HG03095 (cell line): ENCODE measurements at regions not wholly inside any gene's neighbourhood (a gene's known extent, or its start where the extent isn't known, plus 50 kb on each side); places are given as distances from the start of the nearest gene placed in this dataset.
"Not testable (repeated sequence)": the region's sequence is repeated elsewhere in the genome, so short reads cannot be mapped to it uniquely, and the experiment has no call there.

ENCODE experiments used
- ATAC-seq: cut with Tn5 transposase; IDR thresholded peaks from one replicate; pipeline ENCODE4 v1.9.1; 2021; ENCODE audit warnings: moderate library complexity; ENCODE audit not compliant: unreplicated experiment

DNA sequence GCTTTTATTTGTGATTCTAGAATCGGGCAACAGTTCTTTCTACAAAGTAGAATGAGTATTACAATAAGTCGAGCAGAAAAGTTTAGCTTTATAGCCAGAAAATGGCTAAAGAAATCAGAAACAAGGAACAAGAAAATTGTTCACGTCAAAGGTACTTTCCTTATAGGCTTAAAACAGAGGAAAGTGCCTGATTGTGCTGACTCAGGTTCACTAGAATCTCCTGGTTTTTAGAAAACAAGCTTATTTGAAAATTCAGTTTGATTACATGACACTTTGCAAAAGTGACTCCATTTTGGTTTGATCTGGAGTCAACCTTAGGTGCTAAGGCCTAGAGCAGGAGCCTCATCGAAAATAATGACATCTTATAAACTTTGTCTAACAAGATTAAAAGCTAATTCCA is 564.7 kb upstream of the FLRT2 start:
- no peak for ATAC-seq

DNA sequence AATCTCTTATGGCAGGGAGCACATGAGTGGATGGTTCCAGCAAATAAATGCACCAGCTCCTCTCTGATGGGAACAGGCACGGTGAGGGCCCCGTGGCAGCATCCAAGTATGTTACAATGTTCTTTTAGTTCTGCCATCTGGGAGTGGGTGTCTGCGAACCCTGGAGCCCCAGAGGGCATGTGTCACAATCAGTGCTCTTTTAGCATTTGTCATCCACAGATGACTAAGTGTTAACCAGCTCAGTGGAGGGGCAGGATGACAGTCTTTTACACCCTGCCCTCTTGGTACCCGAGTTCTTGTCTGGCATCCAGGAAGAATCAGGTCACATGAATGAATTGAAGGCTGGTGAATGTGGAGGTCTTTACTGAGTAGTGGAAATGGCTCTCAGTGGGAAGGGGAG is 560.4 kb upstream of the FLRT2 start:
- ATAC-seq: no peak

DNA sequence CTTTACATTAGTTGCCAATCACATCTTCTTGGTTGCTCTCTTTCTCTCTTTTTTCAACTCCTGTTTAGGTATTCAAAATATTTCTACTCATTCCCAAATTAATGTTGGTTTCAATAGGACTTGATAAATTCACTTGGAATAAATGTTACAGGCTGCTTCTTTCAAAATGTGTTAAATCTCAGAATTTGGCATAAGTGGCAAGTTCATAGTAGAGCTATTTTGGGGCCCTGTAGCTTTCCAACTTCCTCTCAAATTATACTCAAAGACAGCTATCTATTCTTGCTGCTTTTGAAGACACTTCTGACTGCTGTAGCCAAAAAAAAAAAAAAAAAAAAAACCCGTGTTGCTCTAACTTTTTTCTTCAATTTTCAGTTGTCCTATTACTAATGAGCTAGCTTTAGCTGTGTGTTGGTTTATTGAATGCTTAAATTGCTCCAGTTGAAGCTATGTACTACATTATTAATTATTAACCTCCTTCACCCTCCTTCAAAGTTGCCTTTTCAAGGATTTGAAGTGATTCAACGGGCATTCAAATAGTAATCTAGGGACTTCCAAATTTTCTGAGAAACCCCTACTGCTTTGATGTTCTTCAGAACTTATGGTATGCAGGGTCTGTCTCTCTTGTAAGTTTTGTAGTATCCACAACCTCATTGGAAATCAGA is 554.6 kb upstream of the FLRT2 start:
- ATAC-seq: no peak

DNA sequence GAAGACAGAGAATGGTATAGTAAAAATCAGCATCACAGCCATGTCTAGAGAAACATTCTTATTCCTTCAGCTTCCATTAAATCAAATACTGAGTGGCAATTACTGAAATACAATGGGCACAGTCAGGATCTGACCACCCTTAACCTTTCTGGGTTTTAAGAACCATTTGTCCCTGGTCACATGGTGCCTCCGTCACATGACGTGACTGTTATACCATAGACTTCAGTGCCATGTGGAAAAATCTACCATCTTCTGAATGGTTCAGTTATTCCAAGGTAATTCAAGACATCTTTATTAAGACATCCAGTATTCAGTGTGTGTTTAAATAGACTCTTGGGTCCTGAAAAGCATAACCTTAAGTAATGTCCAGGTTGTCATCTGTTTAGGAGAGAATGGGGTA is 553.1 kb upstream of the FLRT2 start:
- ATAC-seq: no peak

DNA sequence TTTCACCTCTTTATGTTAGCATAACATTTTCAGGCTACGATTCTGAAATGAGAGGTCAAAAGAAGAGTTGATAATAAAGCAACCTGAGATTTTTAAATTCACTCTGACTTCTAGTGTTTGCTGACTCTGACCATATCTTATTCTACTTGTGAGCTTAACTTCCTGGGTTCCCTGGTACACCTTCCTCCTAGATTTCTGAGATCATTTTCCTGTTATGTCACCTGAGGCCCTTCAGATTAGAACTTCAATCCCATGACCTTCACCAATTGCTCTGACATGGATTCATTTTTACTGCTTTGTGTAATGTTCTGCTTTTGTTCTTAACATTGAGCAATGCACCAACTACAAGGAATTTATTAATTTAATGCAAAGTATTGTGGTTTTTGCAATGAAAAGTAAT is 542.9 kb upstream of the FLRT2 start:
- no peak for ATAC-seq

DNA sequence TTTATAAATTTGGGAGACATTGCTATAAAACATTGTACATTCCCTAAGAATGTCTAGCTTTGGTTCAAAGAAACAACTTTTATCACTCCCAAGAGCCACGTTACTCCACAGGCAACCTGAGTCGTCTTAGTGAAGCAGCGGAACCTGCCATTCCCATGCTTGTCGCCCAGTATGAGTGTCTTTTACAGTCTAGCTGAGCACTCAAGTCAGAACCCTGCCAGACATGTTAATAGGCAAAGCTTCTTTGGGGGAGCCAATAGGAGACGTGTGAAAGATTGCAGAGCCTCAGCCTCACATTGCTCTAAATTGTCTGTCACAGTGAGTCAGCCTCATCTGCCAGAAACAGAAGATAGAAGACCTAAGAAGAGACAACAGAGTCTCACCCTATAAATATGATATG is 541.6 kb upstream of the FLRT2 start:
- no peak for ATAC-seq

DNA sequence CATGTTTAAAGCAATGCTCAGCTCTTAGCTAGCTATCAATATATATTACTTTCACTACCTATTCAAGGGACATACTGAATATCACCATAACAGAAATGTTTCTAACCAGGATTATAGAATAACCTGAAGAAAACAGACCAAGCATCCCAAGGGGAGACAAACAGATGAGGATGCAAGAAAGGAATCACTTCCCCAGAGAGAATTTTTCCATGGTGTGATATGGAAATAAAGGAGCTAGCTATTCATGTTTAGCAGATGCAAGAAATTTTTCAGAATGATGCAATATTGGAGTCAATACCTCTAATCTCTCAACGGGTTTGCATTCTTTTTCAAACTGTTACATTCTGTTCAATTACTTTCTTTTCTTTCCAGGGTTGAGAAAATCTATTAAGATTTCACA is 538.9 kb upstream of the FLRT2 start:
- no peak for ATAC-seq

DNA sequence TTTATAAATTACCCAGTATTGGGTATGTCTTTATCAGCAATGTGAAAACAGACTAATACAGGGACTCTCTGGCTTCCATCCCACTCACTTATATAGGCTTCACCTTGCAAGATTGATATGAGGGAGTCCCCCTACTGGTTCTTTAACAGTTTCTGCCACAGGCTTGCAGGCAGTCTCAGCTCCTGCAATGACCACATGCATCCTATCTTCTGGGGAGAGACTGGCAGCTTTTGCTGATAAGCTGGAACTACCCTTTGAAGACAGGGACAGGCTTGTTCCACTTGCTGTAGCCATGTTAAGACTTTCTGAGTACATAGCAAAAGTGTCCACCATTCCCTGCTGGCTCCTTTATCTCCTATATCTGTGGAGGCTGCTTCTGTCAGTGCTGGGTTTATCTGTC is 531.7 kb upstream of the FLRT2 start:
- ATAC-seq: no peak

DNA sequence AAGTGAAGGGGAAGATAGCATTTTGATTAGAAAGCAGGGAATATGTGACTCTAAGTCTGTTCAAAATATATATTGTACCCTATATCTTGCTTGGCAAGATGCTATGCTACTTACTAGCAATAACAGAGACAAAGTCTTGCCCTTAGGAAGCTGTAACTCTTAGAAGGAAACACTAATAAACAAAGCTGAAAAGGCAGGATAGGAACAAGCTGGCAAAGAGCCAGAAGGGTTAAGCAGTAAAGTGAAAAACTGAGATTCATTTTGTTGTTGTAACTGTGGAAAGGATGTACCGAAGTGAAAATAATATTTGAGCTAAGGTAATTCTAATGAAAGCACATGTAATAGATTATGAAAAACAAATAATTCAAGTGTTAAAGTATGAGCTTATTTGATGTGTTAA is 527.1 kb upstream of the FLRT2 start:
- no peak for ATAC-seq

DNA sequence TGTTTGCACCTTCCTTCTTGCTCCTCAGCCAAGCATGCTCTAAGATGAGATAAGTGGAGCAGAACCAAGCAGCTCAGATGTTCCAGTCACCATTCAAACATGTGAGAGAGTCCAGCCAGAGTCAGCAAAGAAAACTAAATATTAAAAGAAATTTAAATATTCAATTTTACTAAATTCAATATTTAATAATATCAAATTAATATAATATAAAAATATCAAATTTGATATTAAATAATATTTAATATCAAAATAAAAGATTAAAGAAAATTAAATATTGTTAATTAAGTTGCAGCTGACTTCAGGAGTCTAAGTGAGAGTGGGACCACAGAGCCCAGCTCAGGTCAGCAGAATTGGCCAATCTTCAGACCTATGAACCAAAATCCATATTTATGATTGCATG is 526.1 kb upstream of the FLRT2 start:
- no peak for ATAC-seq

DNA sequence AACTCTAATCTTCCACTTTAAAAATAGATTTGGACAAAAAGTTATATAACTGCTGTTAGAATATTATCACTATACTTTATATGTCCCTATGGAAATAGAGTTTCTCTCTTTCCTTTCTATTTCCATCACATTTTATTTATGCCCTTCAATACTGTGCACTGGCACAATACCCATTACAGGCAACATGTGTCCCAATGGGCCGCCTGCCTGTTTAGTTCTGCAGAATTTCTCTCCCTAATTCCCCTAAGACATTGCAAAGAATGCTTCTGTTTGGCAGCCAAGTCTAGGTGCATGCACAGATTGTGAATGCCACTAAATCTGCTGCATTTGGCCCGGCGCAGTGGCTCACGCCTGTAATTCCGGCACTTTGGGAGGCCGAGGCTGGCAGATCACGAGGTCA is 520.4 kb upstream of the FLRT2 start:
- ATAC-seq: no peak

DNA sequence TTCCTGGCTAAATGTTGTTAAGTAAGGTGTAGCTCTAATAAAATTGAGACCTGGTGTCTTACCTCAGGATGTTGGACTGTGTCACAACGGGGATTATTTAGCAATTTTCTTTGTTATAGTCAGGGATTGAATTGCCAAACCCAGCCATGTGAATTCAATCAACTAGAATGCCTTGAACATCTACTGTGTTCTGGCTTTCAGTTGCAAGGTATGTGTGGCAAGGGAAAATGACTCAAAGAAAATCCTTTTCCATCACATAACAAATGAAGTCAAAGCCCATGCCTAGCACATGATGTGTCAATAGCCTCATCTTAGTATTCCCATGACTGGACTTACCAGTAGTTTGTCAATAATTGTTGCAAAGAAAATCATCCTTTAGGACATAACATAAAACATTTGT is 519.8 kb upstream of the FLRT2 start:
- no peak for ATAC-seq

DNA sequence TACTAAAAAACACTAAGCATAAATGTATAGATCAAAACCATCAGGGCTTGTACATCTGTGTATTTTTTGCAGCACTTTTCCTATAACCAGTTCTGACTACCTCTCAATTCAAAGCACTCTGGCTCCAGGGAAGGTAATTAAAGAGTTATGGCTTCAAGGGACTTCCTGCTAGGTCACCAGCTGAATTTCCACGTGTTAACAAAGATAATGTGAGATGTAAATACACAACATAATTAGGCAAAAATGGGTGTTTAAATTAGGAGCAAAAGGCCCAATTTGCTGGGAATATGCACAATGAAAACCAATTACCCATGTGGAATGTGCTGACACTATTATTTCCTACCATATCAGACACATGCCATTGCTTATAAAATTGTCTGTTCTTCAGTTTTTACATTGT is 513.4 kb upstream of the FLRT2 start:
- ATAC-seq: no peak

DNA sequence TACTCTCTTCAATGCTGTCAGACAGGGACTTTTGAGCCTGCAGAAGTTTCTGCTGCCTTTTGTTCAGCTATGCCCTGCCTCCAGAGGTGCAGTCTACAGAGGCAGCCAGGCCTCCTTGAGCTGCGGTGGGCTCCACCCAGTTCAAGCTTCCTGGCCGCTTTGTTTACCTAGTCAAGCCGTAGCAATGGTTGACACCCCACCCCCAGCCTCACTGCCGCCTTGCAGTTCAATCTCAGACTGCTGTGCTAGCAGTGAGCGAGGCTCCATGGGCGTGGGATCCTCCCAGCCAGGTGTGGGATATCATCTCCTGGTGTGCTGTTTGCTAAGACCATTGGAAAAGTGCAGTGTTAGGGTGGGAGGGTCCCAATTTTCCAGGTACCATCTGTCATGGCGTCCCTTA is 506.1 kb upstream of the FLRT2 start:
- ATAC-seq: not testable (repeated sequence)

DNA sequence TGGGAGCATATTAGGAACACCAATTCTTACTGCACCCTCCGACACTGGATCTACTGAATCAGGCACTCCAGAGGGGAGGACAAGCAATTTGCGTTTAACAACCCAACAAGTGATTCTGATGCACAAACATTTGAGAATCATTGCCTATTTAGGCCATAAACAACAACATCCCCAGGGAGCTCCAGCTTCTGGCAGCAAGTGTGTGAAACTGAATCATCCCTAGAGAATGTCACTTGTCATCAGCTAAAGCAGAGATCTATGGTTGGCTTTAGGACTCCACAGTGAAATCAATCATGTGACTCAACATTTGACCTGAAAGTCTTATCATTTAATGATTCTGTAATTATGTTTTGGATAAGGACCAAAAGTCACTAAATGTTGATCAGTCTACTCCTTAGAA is 505.0 kb upstream of the FLRT2 start:
- no peak for ATAC-seq

DNA sequence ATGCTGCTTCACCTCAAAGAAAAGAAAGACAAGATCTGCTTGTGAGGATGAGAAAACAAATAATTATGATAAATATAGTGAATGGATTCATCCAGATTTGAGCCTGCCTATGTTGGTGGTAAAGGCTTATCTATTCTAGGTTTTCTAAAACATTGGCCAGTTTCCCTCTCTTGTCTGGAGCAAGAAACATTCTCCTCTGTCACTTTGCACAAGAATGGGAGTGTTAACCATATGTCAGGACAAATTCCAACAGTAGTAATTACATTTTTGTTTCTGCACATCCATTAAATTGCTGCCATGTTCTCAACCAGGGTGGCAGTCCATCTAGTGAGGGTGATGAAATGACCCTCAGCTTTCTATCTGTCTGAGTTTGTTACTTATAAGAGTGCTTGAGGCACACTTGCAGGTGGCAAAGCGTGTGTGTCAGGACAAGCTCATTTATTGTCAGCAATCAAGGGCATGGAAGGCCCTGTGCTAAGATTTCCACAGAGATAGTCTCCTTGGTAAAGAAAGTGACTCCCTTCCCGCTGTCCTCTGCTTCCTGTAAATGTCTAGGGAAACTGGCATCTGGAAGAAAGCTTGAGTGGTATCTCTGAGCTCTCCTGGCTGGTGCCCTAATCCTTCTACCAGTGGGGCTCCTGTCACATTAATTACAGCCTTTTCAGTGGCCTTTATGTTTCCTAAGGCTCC is 502.1 kb upstream of the FLRT2 start:
- no peak for ATAC-seq

DNA sequence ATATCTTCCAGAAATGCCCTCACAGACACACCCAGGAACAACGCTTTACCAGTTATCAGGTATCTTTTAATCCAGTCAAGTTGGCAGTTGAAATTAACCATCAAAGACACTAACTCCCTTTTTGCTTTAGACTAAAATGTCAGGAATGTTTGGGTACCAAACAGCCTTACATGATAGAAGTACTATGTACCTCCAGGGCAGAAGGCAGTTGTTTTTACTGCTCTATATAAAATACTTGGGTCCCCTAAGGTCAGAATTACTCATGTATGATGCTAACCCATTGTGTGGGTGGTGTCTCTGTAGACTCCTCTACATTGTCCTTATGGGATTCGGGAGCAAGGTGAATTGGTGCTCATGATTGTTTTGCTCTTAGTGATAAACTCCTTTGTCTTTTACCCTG is 492.5 kb upstream of the FLRT2 start:
- ATAC-seq: no peak

DNA sequence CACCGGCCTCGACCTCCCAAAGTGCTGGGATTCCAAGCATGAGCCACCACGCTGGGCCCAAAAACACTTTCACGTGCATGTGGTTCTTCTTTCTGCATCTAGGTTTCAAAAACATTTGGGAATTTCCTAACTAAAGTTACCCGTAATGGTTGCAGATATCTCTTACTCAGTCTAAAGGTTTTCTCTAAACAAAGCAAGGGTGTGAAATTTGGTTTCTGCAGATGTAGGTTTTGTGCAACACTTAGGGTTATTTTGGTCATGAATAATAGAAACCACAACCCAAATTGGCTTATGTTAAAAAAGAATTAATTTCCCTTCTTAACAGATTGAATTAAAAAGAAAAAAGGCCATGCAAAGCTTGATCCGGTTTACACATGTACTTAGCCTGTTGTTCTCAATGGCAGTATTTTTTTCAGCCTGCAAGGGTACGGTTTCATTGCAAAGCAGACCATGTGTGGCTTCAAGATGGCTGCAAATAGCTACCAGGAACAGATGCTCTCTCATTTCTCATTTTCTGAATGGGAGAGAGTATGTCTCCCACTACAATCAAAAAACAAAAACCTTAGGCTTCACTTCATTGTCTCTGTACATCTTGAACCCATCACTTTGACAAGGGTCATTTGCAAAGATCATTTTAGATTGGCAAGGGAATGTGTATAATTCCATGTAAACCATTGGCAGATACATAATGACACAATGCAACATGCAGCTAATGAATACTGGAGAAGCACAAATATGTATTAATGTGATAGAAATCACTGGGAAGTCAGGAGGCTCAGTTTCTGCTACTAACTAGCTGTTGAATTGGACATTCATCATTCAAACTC is 491.2 kb upstream of the FLRT2 start:
- no peak for ATAC-seq

DNA sequence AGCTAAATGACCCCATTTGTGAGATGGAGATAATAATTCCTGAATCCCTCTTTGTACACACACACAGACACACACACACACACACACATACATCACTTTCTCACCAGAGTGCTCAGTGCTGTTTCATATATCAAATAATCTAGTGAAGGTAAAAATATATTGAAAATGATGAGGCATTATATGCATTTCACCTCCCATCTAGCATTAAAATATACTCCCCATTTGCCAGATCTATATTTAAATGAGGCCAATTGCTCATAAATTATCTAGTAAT is 490.7 kb upstream of the FLRT2 start:
- ATAC-seq: no peak

DNA sequence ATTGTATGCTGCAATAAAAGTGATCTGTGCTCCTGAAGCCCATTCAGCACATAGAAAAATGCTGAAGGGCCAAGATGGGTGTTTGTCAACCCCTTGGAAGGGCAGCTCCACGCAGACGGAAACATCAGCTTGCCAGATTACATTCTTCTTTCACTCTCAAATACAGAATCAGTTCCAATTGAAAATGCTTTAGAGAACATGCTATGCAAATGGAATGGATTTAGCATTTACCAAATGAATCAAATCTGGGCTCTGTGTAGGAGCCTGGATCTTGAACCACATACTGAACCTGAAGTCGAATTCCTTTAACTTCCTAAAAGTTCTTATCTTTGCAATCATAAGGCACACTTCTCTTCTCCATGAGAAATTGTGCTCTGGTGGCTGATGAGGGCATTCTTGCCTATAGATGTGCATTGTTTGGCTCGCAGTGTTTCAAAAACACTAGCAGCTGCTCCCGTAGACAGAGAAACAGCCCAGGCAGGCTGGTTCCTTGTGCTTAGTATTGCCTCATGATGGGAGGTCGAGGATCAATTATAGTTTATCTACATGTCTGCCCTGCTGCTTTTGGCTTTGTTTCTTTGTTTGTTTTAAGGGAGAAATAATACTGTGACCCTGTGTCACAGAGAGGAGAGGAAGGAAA is 489.8 kb upstream of the FLRT2 start:
- no peak for ATAC-seq

DNA sequence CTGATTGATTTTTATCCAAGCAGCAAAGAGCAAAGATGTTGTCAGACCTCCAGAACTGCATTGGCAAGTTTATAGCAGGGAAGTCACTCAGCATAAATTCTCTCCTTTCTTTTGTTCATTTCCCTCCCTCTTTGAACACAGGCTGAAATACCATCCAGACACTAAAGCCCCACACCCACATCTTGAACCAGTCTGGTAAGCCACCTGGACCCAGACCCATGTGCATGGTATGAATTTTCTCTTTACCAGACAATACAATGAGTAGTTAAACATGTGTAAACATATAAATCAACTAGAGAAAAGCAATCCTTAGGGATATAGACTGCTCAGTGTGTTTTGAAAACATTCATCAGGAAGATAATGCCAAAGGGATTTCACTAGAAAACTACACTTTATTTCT is 488.3 kb upstream of the FLRT2 start:
- ATAC-seq: no peak

DNA sequence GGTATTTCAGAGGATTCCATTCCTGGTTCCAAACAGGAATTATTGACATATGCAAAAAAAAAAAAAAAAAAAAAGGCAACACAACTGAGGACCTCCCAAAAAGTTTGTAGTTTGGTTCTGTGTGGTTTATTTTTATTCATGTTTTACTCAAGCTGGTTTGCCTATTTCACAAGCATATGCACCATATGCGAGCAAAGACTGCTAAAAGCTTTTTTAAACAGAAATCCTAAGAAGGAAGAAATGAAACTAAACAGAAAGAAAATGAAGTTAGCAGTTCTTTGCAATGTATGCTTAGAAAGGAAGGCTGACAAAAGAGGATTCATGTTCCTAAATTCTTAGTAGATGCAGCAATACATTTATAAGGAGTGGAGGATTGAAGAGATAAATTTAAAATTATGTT is 487.6 kb upstream of the FLRT2 start:
- ATAC-seq: no peak
